Activated B cell treated with CpG ODN at 0.5 μM for 24 hours (primary cell): ENCODE measurements at regions not wholly inside any gene's neighbourhood (a gene's known extent, or its start where the extent isn't known, plus 50 kb on each side); places are given as distances from the start of the nearest gene placed in this dataset.

Source experiments
- ATAC-seq: fragments of 200-7000 bp; cut with Tn5 transposase; one replicate; pipeline ENCODE4 v1.10.0; 2021; ENCODE audit warnings: low read depth, mild to moderate bottlenecking, moderate library complexity
- CTCF ChIA-PET: fragments of 350-600 bp; sonication (Branson Sonifier 250); formaldehyde crosslinking; loops from one replicate; lab custom pipeline; 2021; ENCODE audit warnings: antibody characterized with exemption; lab: Charles Lee
- POLR2A ChIA-PET: fragments of 350-600 bp; sonication (Branson Sonifier 250); formaldehyde crosslinking; loops from one replicate; lab custom pipeline; 2021; ENCODE audit warnings: antibody characterized with exemption; lab: Charles Lee
- DNase-seq: peaks from one replicate; pipeline ENCODE4 v3.0.0; 2022
- H3K27ac Mint-ChIP-seq: one replicate; pipeline ENCODE4 v1.8.0; 2020; ENCODE audit warnings: mixed read lengths
- H3K27me3 Mint-ChIP-seq: one replicate; pipeline ENCODE4 v1.8.0; 2021; ENCODE audit warnings: mixed read lengths
- H3K36me3 Mint-ChIP-seq: one replicate; pipeline ENCODE4 v1.8.0; 2021; ENCODE audit warnings: low read depth, mixed read lengths
- H3K4me1 Mint-ChIP-seq: one replicate; pipeline ENCODE4 v1.8.0; 2021; ENCODE audit warnings: mixed read lengths
- H3K4me3 Mint-ChIP-seq: one replicate; pipeline ENCODE4 v1.8.0; 2020; ENCODE audit warnings: mild to moderate bottlenecking, mixed read lengths
- H3K9me3 Mint-ChIP-seq: one replicate; pipeline ENCODE4 v1.8.0; 2020; ENCODE audit warnings: mixed read lengths
- intact Hi-C: fragments of 100-400 bp; cut with micrococcal nuclease; formaldehyde crosslinking; loops from one replicate; pipeline ENCODE4 v1.15.1; 2024
- TF ChIP-seq, protein P1 (sequence below): fragments of 200-600 bp; IDR thresholded peaks from one replicate; pipeline ENCODE4 v1.8.0; 2022; ENCODE audit warnings: antibody characterized with exemption, mild to moderate bottlenecking

- TF ChIP-seq, protein P1, sequence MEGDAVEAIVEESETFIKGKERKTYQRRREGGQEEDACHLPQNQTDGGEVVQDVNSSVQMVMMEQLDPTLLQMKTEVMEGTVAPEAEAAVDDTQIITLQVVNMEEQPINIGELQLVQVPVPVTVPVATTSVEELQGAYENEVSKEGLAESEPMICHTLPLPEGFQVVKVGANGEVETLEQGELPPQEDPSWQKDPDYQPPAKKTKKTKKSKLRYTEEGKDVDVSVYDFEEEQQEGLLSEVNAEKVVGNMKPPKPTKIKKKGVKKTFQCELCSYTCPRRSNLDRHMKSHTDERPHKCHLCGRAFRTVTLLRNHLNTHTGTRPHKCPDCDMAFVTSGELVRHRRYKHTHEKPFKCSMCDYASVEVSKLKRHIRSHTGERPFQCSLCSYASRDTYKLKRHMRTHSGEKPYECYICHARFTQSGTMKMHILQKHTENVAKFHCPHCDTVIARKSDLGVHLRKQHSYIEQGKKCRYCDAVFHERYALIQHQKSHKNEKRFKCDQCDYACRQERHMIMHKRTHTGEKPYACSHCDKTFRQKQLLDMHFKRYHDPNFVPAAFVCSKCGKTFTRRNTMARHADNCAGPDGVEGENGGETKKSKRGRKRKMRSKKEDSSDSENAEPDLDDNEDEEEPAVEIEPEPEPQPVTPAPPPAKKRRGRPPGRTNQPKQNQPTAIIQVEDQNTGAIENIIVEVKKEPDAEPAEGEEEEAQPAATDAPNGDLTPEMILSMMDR = no peak
- Mint-ChIP-seq H3K36me3 (no peaks in the 10 kb centered on the region), H3K27ac (no peak overlapping the region), H3K27me3 (peaks cover 3% of the 10 kb centered on the region), H3K4me1 (peaks cover 5% of the 10 kb centered on the region), H3K9me3 (no peaks in the 10 kb centered on the region), H3K4me3 (no peak overlapping the region)
- POLR2A ChIA-PET = no interaction called here
- intact Hi-C loops = no loop called here
- CTCF ChIA-PET = interaction anchor here (1.2 kb wide), 1 partner anchor 158 kb away, joined by 4 read pairs; the partner anchor contains the start of gene AHCYL1
- no peak for ATAC-seq
- no peak for DNase-seq
Measured at GRCh38 chr1:109826446-109826845, 62.7 kb upstream of the EPS8L3 start.

GRCh38 chr1:109824349-109825115, 60.8 kb upstream of the EPS8L3 start:
- ChIA-PET CTCF (no interaction called here), POLR2A (no interaction called here)
- Mint-ChIP-seq H3K4me3 (no peak overlapping the region), H3K27me3 (no peaks in the 10 kb centered on the region), H3K9me3 (no peaks in the 10 kb centered on the region), H3K36me3 (no peaks in the 10 kb centered on the region), H3K4me1 (peaks cover 5% of the 10 kb centered on the region), H3K27ac (no peak overlapping the region)
- ATAC-seq (no peak), DNase-seq (no peak)
- TF ChIP-seq, protein P1 = no peak
- intact Hi-C loops = no loop called here

- TF ChIP-seq, protein P1 = no peak
- ChIA-PET CTCF (no interaction called here), POLR2A (no interaction called here)
- ATAC-seq (no peak), DNase-seq (no peak)
- no peaks in the 10 kb centered on the region for H3K27me3 Mint-ChIP-seq
- peaks cover 5% of the 10 kb centered on the region for H3K4me1 Mint-ChIP-seq
- H3K27ac Mint-ChIP-seq = no peak overlapping the region
- no peaks in the 10 kb centered on the region for H3K36me3 Mint-ChIP-seq
- intact Hi-C loops = no loop called here
- no peaks in the 10 kb centered on the region for H3K9me3 Mint-ChIP-seq
- no peak overlapping the region for H3K4me3 Mint-ChIP-seq
Measured at GRCh38 chr1:109823543-109824348, 60.0 kb upstream of the EPS8L3 start.

- TF ChIP-seq, protein P1 = no peak
- Mint-ChIP-seq H3K27me3 (no peaks in the 10 kb centered on the region), H3K4me1 (peaks cover 5% of the 10 kb centered on the region), H3K4me3 (no peak overlapping the region), H3K27ac (no peak overlapping the region), H3K9me3 (no peaks in the 10 kb centered on the region), H3K36me3 (no peaks in the 10 kb centered on the region)
- intact Hi-C loops = no loop called here
- DNase-seq (no peak), ATAC-seq (no peak)
- ChIA-PET CTCF (no interaction called here), POLR2A (no interaction called here)
Measured at GRCh38 chr1:109822749-109823542, 59.2 kb upstream of the EPS8L3 start.
